ENCODE measurements at regions not wholly inside any gene's neighbourhood (a gene's known extent, or its start where the extent isn't known, plus 50 kb on each side); places are given as distances from the start of the nearest gene placed in this dataset.

GRCh38 chr11:26150031-26150430 is 181.9 kb upstream of the ANO3 start:
- DNase-seq (ENCODE audit: low read depth), result no peak

- DNase-seq (ENCODE audit: low read depth), result no peak
Measured at GRCh38 chr11:26158251-26158650, 173.7 kb upstream of the ANO3 start.

GRCh38 chr11:26162291-26162690 is 169.6 kb upstream of the ANO3 start:
- no peak for DNase-seq (ENCODE audit: low read depth)

GRCh38 chr11:26186389-26186788 is 145.5 kb upstream of the ANO3 start:
- DNase-seq (ENCODE audit: low read depth), result no peak

GRCh38 chr11:26187639-26188038 is 144.3 kb upstream of the ANO3 start:
- DNase-seq (ENCODE audit: low read depth), result no peak

GRCh38 chr11:26188554-26188953 is 143.4 kb upstream of the ANO3 start:
- DNase-seq (ENCODE audit: low read depth), result no peak

- DNase-seq (ENCODE audit: low read depth), result no peak
Measured at GRCh38 chr11:26191193-26191592, 140.7 kb upstream of the ANO3 start.

GRCh38 chr11:26193694-26194365 is 138.1 kb upstream of the ANO3 start:
- no peak for DNase-seq (ENCODE audit: low read depth)

- DNase-seq (ENCODE audit: low read depth), result no peak
Measured at GRCh38 chr11:26194881-26195280, 137.0 kb upstream of the ANO3 start.

GRCh38 chr11:26198532-26199096 is 133.3 kb upstream of the ANO3 start:
- no peak for DNase-seq (ENCODE audit: low read depth)

GRCh38 chr11:26199331-26200095 is 132.4 kb upstream of the ANO3 start:
- no peak for DNase-seq (ENCODE audit: low read depth)

GRCh38 chr11:26201411-26201810 is 130.5 kb upstream of the ANO3 start:
- no peak for DNase-seq (ENCODE audit: low read depth)

- no peak for DNase-seq (ENCODE audit: low read depth)
Measured at GRCh38 chr11:26202754-26203153, 129.2 kb upstream of the ANO3 start.

- DNase-seq (ENCODE audit: low read depth), result no peak
Measured at GRCh38 chr11:26204101-26204500, 127.8 kb upstream of the ANO3 start.

GRCh38 chr11:26204839-26205238 is 127.1 kb upstream of the ANO3 start:
- DNase-seq (ENCODE audit: low read depth), result no peak

- DNase-seq (ENCODE audit: low read depth), result no peak
Measured at GRCh38 chr11:26219183-26220117, 112.5 kb upstream of the ANO3 start.

GRCh38 chr11:26225646-26226045 is 106.3 kb upstream of the ANO3 start:
- no peak for DNase-seq (ENCODE audit: low read depth)

GRCh38 chr11:26227301-26227746 is 104.6 kb upstream of the ANO3 start:
- DNase-seq (ENCODE audit: low read depth), result peak; percentile 7

GRCh38 chr11:26227883-26228502 is 103.9 kb upstream of the ANO3 start:
- DNase-seq (ENCODE audit: low read depth), result no peak

- DNase-seq (ENCODE audit: low read depth), result peak; percentile 5
Measured at GRCh38 chr11:26228778-26229177, 103.2 kb upstream of the ANO3 start.

- DNase-seq (ENCODE audit: low read depth), result peak; percentile 11
Measured at GRCh38 chr11:26229257-26229656, 102.7 kb upstream of the ANO3 start.

Measured in Daoy (cell line).